ENCODE measurements at regions not wholly inside any gene's neighbourhood (a gene's known extent, or its start where the extent isn't known, plus 50 kb on each side); places are given as distances from the start of the nearest gene placed in this dataset.

DNA sequence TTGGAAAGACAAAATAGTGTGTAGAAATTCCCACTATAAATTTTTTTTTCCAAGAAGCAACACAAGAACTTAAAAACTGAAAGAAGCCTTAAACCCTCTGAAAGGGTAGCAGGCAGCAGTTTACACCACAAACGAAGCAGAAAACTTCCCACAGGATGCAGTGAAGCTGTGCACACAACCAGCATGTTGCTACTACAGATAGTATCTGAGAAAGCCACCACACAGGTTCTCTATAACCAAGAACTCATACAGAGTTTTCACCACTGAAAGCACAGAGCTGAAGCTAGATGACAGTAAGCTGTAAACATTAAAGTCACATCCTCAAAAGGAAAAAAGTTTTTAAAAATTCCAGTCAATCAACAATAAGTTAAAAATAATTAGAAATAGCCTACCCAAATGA lies 333.6 kb upstream of the MON1B start:
- TF ChIP-seq, protein P1, sequence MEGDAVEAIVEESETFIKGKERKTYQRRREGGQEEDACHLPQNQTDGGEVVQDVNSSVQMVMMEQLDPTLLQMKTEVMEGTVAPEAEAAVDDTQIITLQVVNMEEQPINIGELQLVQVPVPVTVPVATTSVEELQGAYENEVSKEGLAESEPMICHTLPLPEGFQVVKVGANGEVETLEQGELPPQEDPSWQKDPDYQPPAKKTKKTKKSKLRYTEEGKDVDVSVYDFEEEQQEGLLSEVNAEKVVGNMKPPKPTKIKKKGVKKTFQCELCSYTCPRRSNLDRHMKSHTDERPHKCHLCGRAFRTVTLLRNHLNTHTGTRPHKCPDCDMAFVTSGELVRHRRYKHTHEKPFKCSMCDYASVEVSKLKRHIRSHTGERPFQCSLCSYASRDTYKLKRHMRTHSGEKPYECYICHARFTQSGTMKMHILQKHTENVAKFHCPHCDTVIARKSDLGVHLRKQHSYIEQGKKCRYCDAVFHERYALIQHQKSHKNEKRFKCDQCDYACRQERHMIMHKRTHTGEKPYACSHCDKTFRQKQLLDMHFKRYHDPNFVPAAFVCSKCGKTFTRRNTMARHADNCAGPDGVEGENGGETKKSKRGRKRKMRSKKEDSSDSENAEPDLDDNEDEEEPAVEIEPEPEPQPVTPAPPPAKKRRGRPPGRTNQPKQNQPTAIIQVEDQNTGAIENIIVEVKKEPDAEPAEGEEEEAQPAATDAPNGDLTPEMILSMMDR (IDR thresholded peaks at IDR 0.05), result no peak
- TF ChIP-seq POLR2A (IDR thresholded peaks at IDR 0.05), result no peak
